Right renal cortex interstitium (tissue), 3 donors: ENCODE measurements at regions not wholly inside any gene's neighbourhood (a gene's known extent, or its start where the extent isn't known, plus 50 kb on each side); places are given as distances from the start of the nearest gene placed in this dataset.
"Not testable (repeated sequence)": the region's sequence is repeated elsewhere in the genome, so short reads cannot be mapped to it uniquely, and the experiment has no call there.

Source experiments
- DNase-seq, 3 donors: peaks; one replicate each; pipeline ENCODE4 v3.0.0-alpha.2; 2013; ENCODE audit warnings: low read depth in 3 of 3, low spot score in 2 of 3

GRCh38 chr20:22529150-22530019 is 55.0 kb downstream of the FOXA2 start:
- no peak for DNase-seq

GRCh38 chr20:22526512-22527012 is 57.8 kb downstream of the FOXA2 start:
- no peak for DNase-seq

- DNase-seq: no peak
These were observed 58.6 kb downstream of the FOXA2 start for GRCh38 chr20:22525821-22526220.

GRCh38 chr20:22525069-22525820 is 59.1 kb downstream of the FOXA2 start:
- DNase-seq: no peak

DNA sequence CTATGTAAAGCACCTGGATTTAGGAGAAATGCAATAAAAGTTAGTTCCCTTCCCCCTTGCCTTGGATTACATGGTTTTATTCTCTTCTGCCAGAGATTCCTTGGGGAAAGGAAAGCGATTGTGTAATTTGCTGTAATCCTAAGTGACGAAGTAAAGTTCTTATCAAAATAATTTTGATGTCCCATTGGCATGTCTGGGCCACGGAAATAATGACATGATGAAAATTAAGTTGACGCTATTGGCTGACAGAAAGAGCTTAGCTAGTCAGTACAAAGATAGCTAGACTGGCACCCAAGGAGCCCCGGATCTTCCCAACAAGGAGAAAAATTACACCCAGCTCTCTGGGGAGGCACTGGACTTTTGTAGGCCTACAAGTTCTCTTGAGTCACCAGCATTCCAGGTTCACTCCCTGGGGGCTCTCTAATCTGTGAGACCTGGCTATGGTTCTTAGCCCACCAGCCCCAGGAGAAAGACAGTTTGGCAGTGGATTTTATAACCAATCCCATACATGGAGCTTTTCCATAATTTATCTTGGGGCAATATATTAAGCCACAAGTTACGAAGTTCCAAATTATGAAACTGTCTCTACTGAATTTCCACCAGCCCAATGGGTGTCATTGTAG is 59.9 kb downstream of the FOXA2 start:
- no peak for DNase-seq

- no peak for DNase-seq
These were observed 60.6 kb downstream of the FOXA2 start for GRCh38 chr20:22523499-22524392.

- no peak for DNase-seq
These were observed 61.3 kb downstream of the FOXA2 start for GRCh38 chr20:22523128-22523498.

- no peak for DNase-seq
These were observed 61.7 kb downstream of the FOXA2 start for GRCh38 chr20:22522701-22523100.

- DNase-seq: not testable (repeated sequence)
These were observed 62.4 kb downstream of the FOXA2 start for GRCh38 chr20:22521940-22522339.

DNA sequence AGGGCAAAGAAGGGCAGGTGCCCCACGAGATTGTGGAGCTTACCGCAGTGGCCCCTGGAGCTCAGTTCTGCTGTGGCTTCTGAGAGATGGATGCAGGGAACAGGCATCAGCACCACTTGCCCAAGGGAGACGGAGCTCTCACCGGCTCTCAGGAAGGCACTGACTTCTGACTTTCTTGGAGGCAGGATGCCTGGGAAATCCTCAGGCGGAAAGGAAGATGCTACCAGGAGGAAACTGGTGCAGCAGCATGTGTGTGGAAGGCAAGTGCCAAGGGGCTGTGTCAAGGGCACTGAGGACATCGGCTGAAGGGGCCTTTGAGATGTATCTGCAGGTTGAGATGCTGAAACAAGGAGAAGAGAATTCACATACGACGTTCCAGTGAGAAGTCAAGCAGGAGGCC is 64.0 kb downstream of the FOXA2 start:
- DNase-seq: no peak

DNA sequence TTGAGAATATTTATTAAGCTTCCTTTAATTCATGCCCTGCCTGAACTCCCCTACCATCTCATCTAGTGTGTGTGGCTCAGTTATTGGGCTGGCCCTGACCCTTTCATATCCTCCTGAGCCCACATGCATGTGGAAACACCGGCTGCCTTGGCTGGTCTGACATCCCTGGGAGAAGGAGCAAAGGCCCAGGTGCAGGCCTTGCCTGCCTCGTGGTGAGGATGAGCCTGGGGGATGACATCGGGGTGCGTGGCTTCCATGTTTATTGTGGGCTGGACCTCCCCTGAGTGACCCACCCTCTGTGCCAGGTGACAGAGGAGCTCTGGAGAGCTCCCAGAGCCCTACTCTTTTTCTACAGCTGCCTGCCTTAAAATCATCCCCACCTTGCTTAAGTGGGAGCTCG is 69.1 kb downstream of the FOXA2 start:
- no peak for DNase-seq

- DNase-seq: no peak
These were observed 70.8 kb downstream of the FOXA2 start for GRCh38 chr20:22513574-22513973.

DNA sequence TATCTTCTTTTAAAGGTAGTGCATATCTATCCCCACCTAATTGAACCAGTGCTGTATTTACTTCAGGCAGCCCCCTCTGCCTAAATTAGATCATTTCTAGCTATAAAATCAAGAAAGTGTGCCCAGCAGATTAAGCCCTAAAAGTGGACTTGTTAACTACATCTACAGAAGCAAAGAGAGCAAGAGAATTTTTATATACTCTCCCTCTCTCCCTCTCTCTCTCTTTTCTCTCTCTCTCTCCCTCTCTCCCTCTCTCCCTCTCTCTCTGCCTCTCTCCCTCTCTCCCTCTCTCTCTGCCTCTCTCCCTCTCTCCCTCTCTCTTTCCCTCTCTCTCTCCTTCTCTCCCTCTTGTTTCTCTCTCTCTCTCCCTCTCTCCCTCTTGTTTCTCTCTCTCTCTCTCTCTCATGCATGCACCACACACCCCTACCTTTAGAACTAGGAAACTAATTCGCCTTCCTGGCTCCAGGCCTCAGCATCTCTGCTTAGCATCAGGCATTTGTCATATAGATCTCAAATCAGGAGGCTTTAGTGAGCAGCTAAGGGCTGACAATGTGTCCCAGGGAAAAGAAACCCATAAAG is 71.4 kb downstream of the FOXA2 start:
- DNase-seq: no peak

- no peak for DNase-seq
These were observed 72.1 kb downstream of the FOXA2 start for GRCh38 chr20:22511943-22512910.

DNA sequence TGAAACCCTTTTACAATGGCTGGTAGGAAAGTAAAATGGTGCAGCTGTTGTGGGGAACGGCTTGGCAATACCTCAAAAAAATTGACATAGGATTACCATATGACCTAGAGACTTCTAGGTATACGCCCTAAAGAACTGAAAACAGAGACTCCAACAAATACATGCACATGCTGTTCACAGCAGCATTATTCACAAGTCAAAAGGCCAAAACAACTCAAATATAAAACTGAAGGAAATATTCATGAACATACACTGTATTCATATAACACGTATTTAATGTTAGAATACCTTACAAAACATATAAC is 74.6 kb downstream of the FOXA2 start:
- DNase-seq: no peak

- DNase-seq: no peak
These were observed 75.1 kb downstream of the FOXA2 start for GRCh38 chr20:22509090-22509842.

GRCh38 chr20:22508426-22508825 is 75.9 kb downstream of the FOXA2 start:
- DNase-seq: no peak

- no peak for DNase-seq
These were observed 77.0 kb downstream of the FOXA2 start for GRCh38 chr20:22507240-22507961.
